ENCODE measurements at regions not wholly inside any gene's neighbourhood (a gene's known extent, or its start where the extent isn't known, plus 50 kb on each side); places are given as distances from the start of the nearest gene placed in this dataset.
"Not testable (repeated sequence)": the region's sequence is repeated elsewhere in the genome, so short reads cannot be mapped to it uniquely, and the experiment has no call there.

GRCh38 chr16:75948886-75949285 is 222.6 kb upstream of the CPHXL start:
- H3K27me3 ChIP-seq (ENCODE audit: control insufficient read depth, insufficient read depth, low read length), result no peaks in the 10 kb centered on the region
- H3K36me3 ChIP-seq (ENCODE audit: control insufficient read depth, insufficient read depth, low read length), result no peaks in the 10 kb centered on the region
- DNase-seq (ENCODE audit: low read depth), result no peak
- ChIA-PET POLR2A (no interaction called here), CTCF (no interaction called here)
- TF ChIP-seq CTCF (IDR thresholded peaks at IDR 0.05; ENCODE audit: insufficient read depth, low read depth, low read length), result no peak
- H3K4me3 ChIP-seq (ENCODE audit: low read depth, low read length), result no peak overlapping the region

- Histone ChIP-seq H3K27me3 (ENCODE audit: control insufficient read depth, insufficient read depth, low read length) (no peaks in the 10 kb centered on the region), H3K4me3 (ENCODE audit: low read depth, low read length) (no peak overlapping the region), H3K36me3 (ENCODE audit: control insufficient read depth, insufficient read depth, low read length) (no peaks in the 10 kb centered on the region)
- POLR2A ChIA-PET, result no interaction called here
- CTCF ChIA-PET, result interaction anchor here (0.6 kb wide), 1 partner anchor 43 kb away, joined by 3 read pairs; no protein-coding TSS in a partner anchor
- DNase-seq (ENCODE audit: low read depth), result no peak
- no peak for TF ChIP-seq CTCF (IDR thresholded peaks at IDR 0.05; ENCODE audit: insufficient read depth, low read depth, low read length)
Measured at GRCh38 chr16:75952124-75952523, 225.8 kb upstream of the CPHXL start.

GRCh38 chr16:75957870-75958269 is 231.6 kb upstream of the CPHXL start:
- no peak for TF ChIP-seq CTCF (IDR thresholded peaks at IDR 0.05; ENCODE audit: insufficient read depth, low read depth, low read length)
- DNase-seq (ENCODE audit: low read depth), result no peak
- no peak overlapping the region for H3K4me3 ChIP-seq (ENCODE audit: low read depth, low read length)
- H3K36me3 ChIP-seq (ENCODE audit: control insufficient read depth, insufficient read depth, low read length), result no peaks in the 10 kb centered on the region
- POLR2A ChIA-PET, result no interaction called here
- CTCF ChIA-PET, result no interaction called here
- H3K27me3 ChIP-seq (ENCODE audit: control insufficient read depth, insufficient read depth, low read length), result no peaks in the 10 kb centered on the region

GRCh38 chr16:75965504-75966374 is 239.4 kb upstream of the CPHXL start:
- Histone ChIP-seq H3K4me3 (ENCODE audit: low read depth, low read length) (no peak overlapping the region), H3K36me3 (ENCODE audit: control insufficient read depth, insufficient read depth, low read length) (no peaks in the 10 kb centered on the region), H3K27me3 (ENCODE audit: control insufficient read depth, insufficient read depth, low read length) (no peaks in the 10 kb centered on the region)
- no peak for TF ChIP-seq CTCF (IDR thresholded peaks at IDR 0.05; ENCODE audit: insufficient read depth, low read depth, low read length)
- POLR2A ChIA-PET, result no interaction called here
- DNase-seq (ENCODE audit: low read depth), result no peak
- CTCF ChIA-PET, result no interaction called here

GRCh38 chr16:75969120-75969519 is 242.8 kb upstream of the CPHXL start:
- DNase-seq (ENCODE audit: low read depth); POLR2A ChIA-PET; H3K36me3 ChIP-seq (ENCODE audit: control insufficient read depth, insufficient read depth, low read length); CTCF ChIA-PET; H3K4me3 ChIP-seq (ENCODE audit: low read depth, low read length); H3K27me3 ChIP-seq (ENCODE audit: control insufficient read depth, insufficient read depth, low read length): not testable (repeated sequence)

- POLR2A ChIA-PET, result no interaction called here
- Histone ChIP-seq H3K4me3 (ENCODE audit: low read depth, low read length) (no peak overlapping the region), H3K27me3 (ENCODE audit: control insufficient read depth, insufficient read depth, low read length) (no peaks in the 10 kb centered on the region), H3K36me3 (ENCODE audit: control insufficient read depth, insufficient read depth, low read length) (no peaks in the 10 kb centered on the region)
- DNase-seq (ENCODE audit: low read depth), result no peak
- TF ChIP-seq CTCF (IDR thresholded peaks at IDR 0.05; ENCODE audit: insufficient read depth, low read depth, low read length), result no peak
- CTCF ChIA-PET, result no interaction called here
Measured at GRCh38 chr16:75971334-75971733, 245.0 kb upstream of the CPHXL start.

All from BJ (cell line).